Erythroblast (primary cell): ENCODE measurements at regions not wholly inside any gene's neighbourhood (a gene's known extent, or its start where the extent isn't known, plus 50 kb on each side); places are given as distances from the start of the nearest gene placed in this dataset.

Experiments
- GATA1 ChIP-seq: IDR thresholded peaks from 2 replicates; pipeline ENCODE4 v1.6.1; 2011; ENCODE audit warnings: low read depth, mild to moderate bottlenecking, control low read depth, low read length, moderate library complexity
- POLR2A ChIP-seq: IDR thresholded peaks from 2 replicates; pipeline ENCODE4 v1.6.1; 2011; ENCODE audit warnings: mild to moderate bottlenecking, low read length

GRCh38 chr21:37987668-37988067, 71.4 kb upstream of the KCNJ6 start:
- TF ChIP-seq POLR2A, result no peak
- TF ChIP-seq GATA1, result no peak
